Upper lobe of right lung (tissue), 1 donor: ENCODE measurements at regions not wholly inside any gene's neighbourhood (a gene's known extent, or its start where the extent isn't known, plus 50 kb on each side); places are given as distances from the start of the nearest gene placed in this dataset.

Source experiments
- ATAC-seq: fragments of 200-7000 bp; cut with Tn5 transposase; one replicate; pipeline ENCODE4 v1.9.1; 2020; ENCODE audit warnings: mild to moderate bottlenecking, moderate library complexity
- DNase-seq: peaks from one replicate; pipeline ENCODE4 v3.0.0-alpha.2; 2020
- H3K27ac ChIP-seq: fragments of 200-600 bp; one replicate; pipeline ENCODE4 v1.8.0; 2022
- H3K27me3 ChIP-seq: fragments of 200-600 bp; one replicate; pipeline ENCODE4 v1.8.0; 2022; ENCODE audit warnings: mild to moderate bottlenecking
- H3K36me3 ChIP-seq: fragments of 200-600 bp; one replicate; pipeline ENCODE4 v1.8.0; 2022
- H3K4me1 ChIP-seq: fragments of 200-600 bp; one replicate; pipeline ENCODE4 v1.8.0; 2022
- H3K4me3 ChIP-seq: fragments of 200-600 bp; one replicate; pipeline ENCODE4 v1.8.0; 2022; ENCODE audit warnings: mild to moderate bottlenecking
- H3K9me3 ChIP-seq: fragments of 200-600 bp; one replicate; pipeline ENCODE4 v1.8.0; 2022
- CTCF ChIP-seq: fragments of 200-600 bp; IDR thresholded peaks from one replicate; pipeline ENCODE4 v1.8.0; 2022; ENCODE audit warnings: antibody characterized with exemption
- intact Hi-C: fragments of 100-400 bp; cut with DNase I; formaldehyde crosslinking; loops from one replicate; pipeline ENCODE4 v1.11.0; 2022
- donor health status: DM: no; HTN: yes; CAD: no; lungs with severe emphysema.

DNA sequence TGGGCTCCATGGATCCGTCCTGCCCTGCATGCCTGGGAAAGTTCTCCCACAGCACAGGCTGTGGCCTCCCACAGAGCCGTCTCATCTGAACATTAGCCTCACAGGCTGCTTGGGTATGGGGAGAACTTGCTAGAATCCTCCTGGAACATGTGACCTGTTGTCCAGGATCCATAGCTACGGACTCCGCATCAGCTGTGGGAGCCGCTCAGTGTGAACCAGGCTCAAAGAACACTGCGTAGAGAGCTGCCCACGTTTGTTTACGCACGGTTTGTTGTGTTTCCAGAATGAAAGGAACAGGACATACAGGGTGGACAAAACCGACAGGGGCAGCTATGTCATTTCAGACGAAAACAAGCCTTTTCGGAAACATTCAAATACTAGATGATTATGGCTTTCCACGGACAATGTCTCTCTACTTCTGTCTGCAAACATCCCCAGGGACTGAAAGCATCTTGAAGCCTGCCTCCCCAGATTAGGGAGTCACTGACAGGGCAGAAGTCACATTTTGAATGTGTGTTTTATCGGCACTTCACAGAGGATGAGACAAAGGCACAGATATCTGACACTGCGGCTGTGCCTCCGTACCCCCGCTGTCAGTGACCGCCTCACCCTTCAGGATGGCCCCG lies 390.3 kb downstream of the GADD45G start:
- peaks cover 38% of the 10 kb centered on the region for H3K4me1 ChIP-seq
- TF ChIP-seq CTCF = no peak
- no peaks in the 10 kb centered on the region for H3K36me3 ChIP-seq
- DNase-seq (no peak), ATAC-seq (no peak)
- peak overlapping the region; percentile 25 for H3K27ac ChIP-seq
- H3K9me3 ChIP-seq = no peaks in the 10 kb centered on the region
- no peaks in the 10 kb centered on the region for H3K27me3 ChIP-seq
- intact Hi-C loops = no loop called here
- H3K4me3 ChIP-seq = no peak overlapping the region

DNA sequence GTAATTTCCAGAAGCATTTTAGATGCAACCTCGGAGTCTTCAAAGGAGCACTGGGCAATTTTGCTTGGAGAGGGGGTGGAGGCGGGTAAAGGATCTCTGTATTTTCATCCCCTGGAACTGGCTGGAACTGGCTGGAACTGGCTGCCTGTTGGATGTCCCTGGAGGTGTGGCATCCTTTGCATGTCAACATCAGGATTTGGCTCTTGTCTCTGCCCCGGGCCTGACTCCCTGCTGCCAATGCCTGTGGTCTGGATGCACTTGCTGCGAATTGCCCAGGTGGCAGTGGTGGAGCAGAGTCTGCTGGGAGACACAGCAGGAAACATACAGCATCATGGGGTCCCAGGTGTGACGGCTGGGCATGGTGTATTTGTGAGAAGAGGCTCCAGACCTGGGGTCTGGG lies 391.3 kb downstream of the GADD45G start:
- Histone ChIP-seq H3K27ac (no peak overlapping the region), H3K9me3 (no peaks in the 10 kb centered on the region), H3K4me3 (no peak overlapping the region), H3K36me3 (no peaks in the 10 kb centered on the region), H3K4me1 (peaks cover 48% of the 10 kb centered on the region), H3K27me3 (no peaks in the 10 kb centered on the region)
- DNase-seq (no peak), ATAC-seq (no peak)
- no peak for TF ChIP-seq CTCF
- intact Hi-C loops = no loop called here

DNA sequence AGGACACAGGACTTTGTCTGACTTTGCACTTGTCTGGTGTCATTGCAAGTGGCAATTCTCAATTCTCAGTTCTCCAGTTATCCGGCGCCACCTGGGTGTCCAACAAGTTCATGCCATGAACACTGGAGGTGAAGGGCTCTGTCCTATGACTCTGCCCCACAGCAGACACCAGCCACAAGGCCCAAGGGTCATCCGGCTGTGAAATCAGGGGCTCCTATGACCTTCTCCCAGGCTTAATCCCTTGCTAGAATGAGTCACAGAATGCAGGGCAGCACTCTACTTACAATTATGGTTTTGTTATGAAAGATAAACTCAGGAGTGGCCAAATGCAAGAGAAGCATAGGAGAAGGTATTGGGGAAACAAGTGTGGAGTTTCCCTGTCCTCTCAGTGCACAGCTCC lies 392.0 kb downstream of the GADD45G start:
- Histone ChIP-seq H3K9me3 (no peaks in the 10 kb centered on the region), H3K36me3 (no peaks in the 10 kb centered on the region), H3K4me1 (peaks cover 50% of the 10 kb centered on the region), H3K27me3 (no peaks in the 10 kb centered on the region), H3K27ac (no peak overlapping the region), H3K4me3 (no peak overlapping the region)
- DNase-seq = no peak
- TF ChIP-seq CTCF = no peak
- intact Hi-C loops = no loop called here
- ATAC-seq = no peak

DNA sequence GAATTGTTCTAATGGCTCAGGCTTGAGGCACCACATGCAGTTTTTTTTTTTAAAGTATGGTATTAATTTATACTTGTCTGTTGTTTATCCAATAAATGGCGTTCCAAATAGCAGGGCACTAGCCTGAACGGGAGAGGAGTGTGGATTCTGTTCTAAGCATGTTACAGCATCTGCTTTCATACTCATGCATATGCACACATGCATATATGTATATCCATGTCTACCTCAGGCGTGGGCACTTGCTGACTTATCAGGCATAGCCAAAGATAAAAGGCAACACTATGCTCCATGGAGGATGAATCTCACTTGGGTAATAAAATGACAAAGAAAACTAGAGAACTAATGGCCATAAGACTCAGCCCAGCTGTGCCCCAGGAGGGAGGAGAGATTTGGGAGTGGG lies 393.8 kb downstream of the GADD45G start:
- Histone ChIP-seq H3K27me3 (no peaks in the 10 kb centered on the region), H3K4me1 (peaks cover 50% of the 10 kb centered on the region), H3K27ac (peak overlapping the region; percentile 86), H3K9me3 (no peaks in the 10 kb centered on the region), H3K36me3 (no peaks in the 10 kb centered on the region), H3K4me3 (no peak overlapping the region)
- intact Hi-C loops = no loop called here
- ATAC-seq = no peak
- no peak for DNase-seq
- TF ChIP-seq CTCF = no peak

DNA sequence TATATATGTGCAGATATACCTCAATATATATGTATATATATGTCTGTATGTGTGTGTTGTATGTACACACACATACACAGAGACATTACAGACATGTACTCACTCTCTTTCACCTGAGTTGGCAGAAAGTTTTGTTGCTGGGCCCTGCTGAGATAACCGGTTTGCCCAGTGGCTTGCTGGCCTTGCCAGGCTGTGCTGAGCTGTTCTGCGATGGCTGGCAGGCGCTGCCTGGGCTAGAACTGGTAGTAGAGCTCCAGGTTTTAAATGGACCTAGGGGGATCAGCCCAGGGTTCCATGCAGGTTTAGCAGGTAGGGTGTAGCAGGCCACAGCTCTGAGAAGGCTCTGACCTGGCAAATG lies 394.3 kb downstream of the GADD45G start:
- peak overlapping the region; percentile 86 for H3K27ac ChIP-seq
- H3K9me3 ChIP-seq = no peaks in the 10 kb centered on the region
- no peaks in the 10 kb centered on the region for H3K36me3 ChIP-seq
- no peaks in the 10 kb centered on the region for H3K27me3 ChIP-seq
- no peak for TF ChIP-seq CTCF
- H3K4me1 ChIP-seq = peaks cover 45% of the 10 kb centered on the region
- intact Hi-C loops = no loop called here
- peak; percentile 74 for ATAC-seq
- no peak overlapping the region for H3K4me3 ChIP-seq
- DNase-seq = peak; percentile 88
